ENCODE measurements at regions not wholly inside any gene's neighbourhood (a gene's known extent, or its start where the extent isn't known, plus 50 kb on each side); places are given as distances from the start of the nearest gene placed in this dataset.
"Not testable (repeated sequence)": the region's sequence is repeated elsewhere in the genome, so short reads cannot be mapped to it uniquely, and the experiment has no call there.

GRCh38 chr10:86579883-86580520 is 58.4 kb upstream of the WAPL start:
- DNase-seq, result no peak

DNA sequence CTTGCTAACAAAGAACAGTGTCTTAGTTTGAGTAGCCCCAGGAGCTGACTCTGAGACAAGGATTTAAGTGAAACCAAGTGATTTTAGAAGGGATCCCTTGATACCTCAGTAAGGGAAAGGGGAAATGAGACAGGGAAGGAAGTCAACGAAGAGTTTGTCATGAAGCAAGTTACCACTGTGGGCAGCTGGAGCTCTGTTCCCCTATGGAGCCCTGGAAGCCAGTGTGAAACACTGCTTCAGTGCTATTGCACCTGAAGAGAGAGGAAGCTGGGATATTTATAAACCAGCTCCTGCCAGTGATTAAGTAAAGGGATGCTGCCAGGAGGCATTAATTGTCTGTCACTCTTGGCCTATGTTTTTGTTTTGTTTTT is 58.9 kb upstream of the WAPL start:
- DNase-seq, result no peak

GRCh38 chr10:86583983-86584382 is 62.4 kb upstream of the WAPL start:
- no peak for DNase-seq

- peak; percentile 29 for DNase-seq
These were observed 63.7 kb upstream of the WAPL start for GRCh38 chr10:86585037-86585929.

DNA sequence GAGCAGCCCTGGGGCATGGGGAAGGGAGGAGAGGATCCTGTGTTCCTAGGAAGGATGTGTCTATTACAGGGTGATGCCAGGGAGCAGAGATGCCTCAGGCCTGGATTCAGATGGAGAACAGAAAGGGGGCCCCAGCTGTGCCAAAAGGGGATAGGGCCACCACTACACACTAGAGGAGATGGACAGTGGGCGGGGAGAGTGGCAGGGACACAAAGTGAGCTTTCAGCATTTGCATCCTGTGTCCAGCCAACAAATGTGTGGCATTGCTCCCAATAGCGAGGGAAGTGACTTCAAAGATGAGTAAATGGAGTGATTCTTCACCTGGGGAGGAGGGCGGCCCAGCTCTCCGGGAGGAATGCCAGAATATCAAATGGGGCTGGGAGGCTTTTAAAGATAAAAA is 64.9 kb upstream of the WAPL start:
- no peak for DNase-seq

DNA sequence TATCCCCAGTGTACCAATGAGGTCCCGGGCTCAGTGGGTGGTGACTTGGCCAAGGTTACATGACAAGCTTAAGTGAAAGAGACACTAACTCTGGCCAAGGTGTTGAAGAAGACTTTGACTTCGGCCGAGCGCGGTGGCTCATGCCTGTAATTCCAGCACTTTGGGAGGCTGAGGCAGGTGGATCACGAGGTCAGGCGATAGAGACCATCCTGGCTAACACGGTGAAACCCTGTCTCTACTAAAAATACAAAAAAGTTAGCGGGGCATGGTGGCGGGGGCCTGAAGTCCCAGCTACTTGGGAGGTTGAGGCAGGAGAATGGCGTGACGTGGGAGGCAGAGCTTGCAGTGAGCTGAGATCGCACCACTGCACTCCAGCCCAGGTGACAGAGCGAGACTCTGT is 65.6 kb upstream of the OPN4 start:
- not testable (repeated sequence) for DNase-seq

GRCh38 chr10:86591436-86591835 is 62.9 kb upstream of the OPN4 start:
- no peak for DNase-seq

DNA sequence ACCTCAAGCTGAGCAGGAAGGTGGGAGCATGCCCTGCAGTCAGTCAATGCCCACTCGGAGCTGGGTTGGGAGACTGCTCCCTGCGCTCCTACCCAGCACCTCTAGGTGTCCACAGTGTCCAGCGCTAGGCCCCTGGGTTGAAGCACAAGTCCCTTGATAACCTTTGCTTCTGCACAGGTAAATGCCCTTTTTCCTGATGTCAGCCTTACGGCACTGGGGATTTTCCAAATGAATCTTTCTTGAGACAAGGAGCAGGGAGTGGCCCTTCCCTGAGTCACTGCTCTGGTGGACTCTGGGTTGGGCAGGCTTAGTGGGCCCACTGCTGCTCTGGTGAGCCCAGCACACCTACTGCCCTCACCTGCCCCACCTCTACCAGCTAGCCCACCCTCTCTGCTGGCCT is 61.9 kb upstream of the OPN4 start:
- no peak for DNase-seq

GRCh38 chr10:86594535-86594934 is 59.8 kb upstream of the OPN4 start:
- no peak for DNase-seq

DNA sequence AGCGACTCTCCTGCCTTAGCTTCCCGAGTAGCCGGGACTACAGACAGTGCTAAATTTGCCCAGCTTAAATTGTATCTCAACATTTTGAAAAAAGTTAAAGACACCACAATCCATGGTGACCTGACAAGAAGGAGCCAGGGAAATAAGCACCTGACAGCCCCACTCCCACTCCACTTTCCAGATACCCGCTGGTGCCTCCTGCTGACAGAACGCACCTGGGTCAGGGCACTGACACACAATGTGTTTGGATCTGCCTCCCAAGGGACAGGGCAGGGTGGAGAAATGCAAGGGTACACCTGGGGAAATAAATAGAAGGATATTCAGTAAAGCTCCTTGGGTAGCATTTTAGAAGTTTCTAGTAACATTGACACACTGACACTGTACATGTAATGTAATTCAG is 58.9 kb upstream of the OPN4 start:
- DNase-seq, result no peak

- no peak for DNase-seq
These were observed 58.1 kb upstream of the OPN4 start for GRCh38 chr10:86596266-86596665.

DNA sequence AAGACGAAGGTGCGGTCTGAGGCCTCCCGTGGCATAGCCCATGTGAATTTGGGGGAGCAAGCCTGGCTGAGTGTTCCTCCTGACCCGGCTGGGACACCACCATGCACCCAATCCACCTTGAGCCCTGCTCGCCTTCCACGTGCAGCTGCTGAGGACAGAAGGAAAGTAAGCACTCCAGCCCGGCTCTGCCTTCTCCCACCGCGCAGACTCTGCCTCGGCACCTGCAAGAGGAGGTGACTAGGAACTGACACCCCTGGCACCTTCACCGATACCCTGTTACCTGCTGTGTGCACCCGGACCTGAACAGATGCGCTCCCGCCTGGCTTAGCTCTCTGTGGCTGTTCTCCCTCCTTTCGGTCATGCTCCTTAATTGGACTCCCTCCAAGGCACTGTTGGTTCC is 57.0 kb upstream of the OPN4 start:
- no peak for DNase-seq

GRCh38 chr10:86598151-86598550 is 56.2 kb upstream of the OPN4 start:
- DNase-seq, result no peak

DNA sequence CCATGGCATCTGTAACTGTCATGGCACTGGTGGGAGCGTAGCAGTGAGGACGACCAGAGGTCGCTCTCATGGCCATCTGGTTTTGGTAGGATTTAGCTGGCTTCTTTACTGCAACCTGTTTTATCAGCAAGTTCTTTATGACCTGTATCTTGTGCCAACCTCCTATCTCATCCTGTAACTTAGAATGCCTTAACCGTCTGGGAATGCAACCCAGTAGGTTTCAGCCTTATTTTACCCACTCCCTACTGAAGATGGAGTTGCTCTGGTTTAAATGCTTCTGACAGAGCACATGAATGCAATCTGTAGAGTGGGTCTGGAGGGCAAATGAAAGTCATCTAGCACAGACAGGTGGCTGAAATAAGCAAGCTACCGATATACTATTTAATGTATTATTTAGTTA is 55.3 kb upstream of the OPN4 start:
- DNase-seq, result no peak

- DNase-seq, result no peak
These were observed 54.6 kb upstream of the OPN4 start for GRCh38 chr10:86599729-86600128.

DNA sequence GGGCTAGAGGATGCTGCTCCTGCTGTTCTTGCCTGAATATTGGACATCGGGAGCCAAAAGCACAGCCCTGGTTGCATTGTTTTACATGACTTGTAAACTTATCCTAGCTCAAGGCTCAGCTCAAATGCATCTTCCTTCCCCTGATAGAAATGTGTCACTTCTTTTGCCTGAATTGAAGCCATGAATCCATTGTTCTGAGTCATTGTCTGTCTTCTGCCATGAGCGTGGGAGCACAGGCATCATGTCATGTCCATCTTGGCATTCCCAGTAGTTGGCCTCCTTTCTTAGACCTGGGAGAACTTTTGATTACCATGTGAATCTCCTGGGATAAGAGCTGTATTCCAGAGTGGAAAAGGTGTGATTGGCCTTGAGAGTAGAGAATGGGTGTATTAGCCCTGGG is 54.1 kb upstream of the OPN4 start:
- no peak for DNase-seq

DNA sequence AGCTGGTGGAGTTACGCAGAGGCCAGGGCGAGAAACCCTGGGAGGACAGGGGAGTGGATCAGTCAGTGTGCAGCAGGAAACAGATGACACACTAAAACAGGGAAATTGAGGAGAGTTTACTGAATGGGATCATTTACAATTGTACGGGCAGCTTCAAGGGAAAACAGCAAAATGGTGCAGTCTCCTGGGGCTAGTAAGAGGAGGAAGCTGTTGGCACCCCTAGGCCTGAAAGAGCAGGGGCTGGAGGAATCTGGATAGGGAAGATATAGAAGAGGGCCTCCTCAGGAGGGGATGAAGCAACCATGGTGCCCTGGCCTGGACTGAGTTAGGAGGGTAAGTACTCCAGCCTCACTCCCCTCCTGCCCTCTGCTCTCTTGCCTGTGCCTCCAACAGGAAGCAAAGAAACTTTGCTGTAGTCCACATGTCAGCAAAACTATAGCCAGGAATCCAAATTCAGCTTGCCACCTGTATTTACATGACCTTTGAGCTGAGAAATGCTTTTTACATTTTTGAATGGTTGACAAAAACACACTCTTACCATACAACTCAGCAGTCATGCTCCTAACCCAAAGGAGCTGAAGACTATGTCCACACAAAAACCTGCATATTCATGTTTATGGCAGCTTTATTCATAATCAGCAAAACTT is 52.3 kb upstream of the OPN4 start:
- no peak for DNase-seq

GRCh38 chr10:86603256-86603655 is 51.1 kb upstream of the OPN4 start:
- no peak for DNase-seq

Data from NK-92 treated with Interleukin-12 subunit alpha and Interleukin-12 subunit beta, amount 100 ng/mL, for 24 hours (cell line).